WTC11 (cell line): ENCODE measurements at regions not wholly inside any gene's neighbourhood (a gene's known extent, or its start where the extent isn't known, plus 50 kb on each side); places are given as distances from the start of the nearest gene placed in this dataset.

Source experiments
- ATAC-seq: fragments of 200-7000 bp; cut with Tn5 transposase; 2 replicates; pipeline ENCODE4 v1.10.0; 2021; ENCODE audit warnings: mild to moderate bottlenecking, moderate library complexity
- CTCF ChIA-PET: fragments of 300-600 bp; sonication (Branson Sonifier 250); formaldehyde crosslinking; loops from one replicate; lab custom pipeline; 2021; ENCODE audit warnings: antibody characterized with exemption; lab: Charles Lee
- POLR2A ChIA-PET: fragments of 350-600 bp; sonication (Branson Sonifier 250); formaldehyde crosslinking; loops from one replicate; lab custom pipeline; 2021; ENCODE audit warnings: antibody characterized with exemption; lab: Charles Lee
- DNase-seq: peaks from one replicate; pipeline ENCODE4 v3.0.0; 2021; ENCODE audit warnings: low spot score
- H3K27ac Mint-ChIP-seq: 2 replicates; pipeline ENCODE4 v1.8.0; 2021; ENCODE audit warnings: mixed read lengths
- H3K27me3 Mint-ChIP-seq: 2 replicates; pipeline ENCODE4 v1.8.0; 2021; ENCODE audit warnings: low read depth, mild to moderate bottlenecking, moderate library complexity, mixed read lengths
- H3K36me3 Mint-ChIP-seq: 2 replicates; pipeline ENCODE4 v1.8.0; 2021; ENCODE audit warnings: mixed read lengths
- H3K4me1 Mint-ChIP-seq: 2 replicates; pipeline ENCODE4 v1.8.0; 2022; ENCODE audit warnings: mixed read lengths
- H3K4me3 Mint-ChIP-seq: 2 replicates; pipeline ENCODE4 v1.8.0; 2021; ENCODE audit warnings: mild to moderate bottlenecking, moderate library complexity, mixed read lengths
- H3K9me3 Mint-ChIP-seq: 2 replicates; pipeline ENCODE4 v1.8.0; 2021; ENCODE audit warnings: mixed read lengths
- FOXP1 ChIP-seq: sonication (generic); formaldehyde crosslinking; IDR thresholded peaks from 2 replicates; pipeline ENCODE4 v1.8.0; 2022; ENCODE audit warnings: missing genetic modification reagents, mild to moderate bottlenecking, moderate library complexity, borderline replicate concordance
- GRHL2 ChIP-seq: fragments of 250-450 bp; sonication (Bioruptor Pico); IDR thresholded peaks from 2 replicates; pipeline ENCODE4 v1.8.0; 2022; ENCODE audit warnings: mild to moderate bottlenecking, moderate library complexity; ENCODE audit not compliant: insufficient replicate concordance, severe bottlenecking
- KAT7 ChIP-seq: sonication (generic); formaldehyde crosslinking; IDR thresholded peaks from 2 replicates; pipeline ENCODE4 v1.8.1; 2023; ENCODE audit warnings: missing genetic modification reagents, mild to moderate bottlenecking, borderline replicate concordance
- NFATC4 ChIP-seq: fragments of 250-450 bp; sonication (Bioruptor Pico); IDR thresholded peaks from 2 replicates; pipeline ENCODE4 v1.9.0; 2021; ENCODE audit warnings: mild to moderate bottlenecking
- NR2C2 ChIP-seq: sonication (generic); formaldehyde crosslinking; IDR thresholded peaks from 2 replicates; pipeline ENCODE4 v1.8.0; 2022; ENCODE audit warnings: mild to moderate bottlenecking, missing genetic modification reagents
- NR3C1 ChIP-seq: sonication (generic); formaldehyde crosslinking; conservative IDR thresholded peaks from 2 replicates; pipeline ENCODE4 v1.8.1; 2023; ENCODE audit warnings: low read depth, mild to moderate bottlenecking, missing genetic modification reagents
- SOX15 ChIP-seq: fragments of 250-450 bp; sonication (Bioruptor Pico); IDR thresholded peaks from 2 replicates; pipeline ENCODE4 v1.9.0; 2021; ENCODE audit warnings: mild to moderate bottlenecking
- TCF7 ChIP-seq: sonication (generic); formaldehyde crosslinking; IDR thresholded peaks from 2 replicates; pipeline ENCODE4 v1.8.0; 2022; ENCODE audit warnings: mild to moderate bottlenecking, low read depth, missing genetic modification reagents, moderate library complexity
- TEAD4 ChIP-seq: sonication (generic); formaldehyde crosslinking; IDR thresholded peaks from 2 replicates; pipeline ENCODE4 v1.8.0; 2022; ENCODE audit warnings: mild to moderate bottlenecking, missing genetic modification reagents
- ZNF317 ChIP-seq: sonication (generic); formaldehyde crosslinking; IDR thresholded peaks from 2 replicates; pipeline ENCODE4 v1.8.1; 2023; ENCODE audit warnings: low read depth, mild to moderate bottlenecking, moderate library complexity, missing genetic modification reagents, borderline replicate concordance
- ZNF416 ChIP-seq: fragments of 250-450 bp; sonication (Bioruptor Pico); IDR thresholded peaks from 2 replicates; pipeline ENCODE4 v1.9.0; 2021; ENCODE audit warnings: mild to moderate bottlenecking, inconsistent platforms
- TF ChIP-seq, protein P1 (sequence below): sonication (generic); formaldehyde crosslinking; IDR thresholded peaks from 2 replicates; pipeline ENCODE4 v1.8.1; 2022; ENCODE audit warnings: low read depth, mild to moderate bottlenecking, moderate library complexity, missing genetic modification reagents, borderline replicate concordance
- TF ChIP-seq, protein P2 (sequence below): sonication (generic); formaldehyde crosslinking; IDR thresholded peaks from 2 replicates; pipeline ENCODE4 v1.8.0; 2022; ENCODE audit warnings: mild to moderate bottlenecking, missing genetic modification reagents
- TF ChIP-seq, protein P3 (sequence below): fragments of 250-450 bp; sonication (Bioruptor Pico); IDR thresholded peaks from 2 replicates; pipeline ENCODE4 v1.9.0; 2021; ENCODE audit warnings: mild to moderate bottlenecking
- TF ChIP-seq, protein P4 (sequence below): sonication (generic); formaldehyde crosslinking; IDR thresholded peaks from 2 replicates; pipeline ENCODE4 v1.8.0; 2023; ENCODE audit warnings: missing genetic modification reagents

DNA sequence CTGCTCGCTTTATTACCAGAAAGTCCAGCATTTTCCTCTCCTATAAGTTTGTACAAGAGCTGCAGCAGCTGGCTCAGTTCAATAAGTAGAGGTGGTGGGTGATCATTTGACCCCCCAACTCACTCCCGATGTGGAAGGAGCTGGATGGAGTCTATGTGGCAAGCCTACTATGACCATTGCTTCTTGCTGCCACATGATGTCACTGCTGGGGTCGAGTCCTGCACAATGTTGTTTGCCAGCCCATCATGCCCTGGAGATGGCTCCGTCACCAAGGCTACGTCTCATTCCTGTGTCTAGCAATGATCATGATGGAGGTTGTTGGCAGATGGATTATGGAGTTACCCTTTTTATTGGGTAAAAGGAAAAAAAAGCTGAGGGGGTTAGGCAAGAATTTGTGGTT is 266.3 kb downstream of the PSAT1 start:
- CTCF ChIA-PET = interaction anchor here (1.0 kb wide), 1 partner anchor 194 kb away, joined by 3 read pairs; no protein-coding TSS in a partner anchor
- Mint-ChIP-seq H3K4me3 (no peak overlapping the region), H3K36me3 (no peaks in the 10 kb centered on the region), H3K27ac (no peak overlapping the region), H3K27me3 (no peaks in the 10 kb centered on the region), H3K9me3 (peaks cover 3% of the 10 kb centered on the region; the same call in 1 of the 2 replicates), H3K4me1 (no peaks in the 10 kb centered on the region)
- POLR2A ChIA-PET = no interaction called here
- ATAC-seq = peak; percentile 60; the same call in 1 of the 2 replicates
- TF ChIP-seq SOX15 (CRISPR knock-in tag) (no peak), KAT7 (CRISPR knock-in tag) (no peak), GRHL2 (CRISPR knock-in tag) (no peak), ZNF317 (CRISPR knock-in tag) (no peak), ZNF416 (no peak), FOXP1 (no peak)
- TF ChIP-seq, protein P1, sequence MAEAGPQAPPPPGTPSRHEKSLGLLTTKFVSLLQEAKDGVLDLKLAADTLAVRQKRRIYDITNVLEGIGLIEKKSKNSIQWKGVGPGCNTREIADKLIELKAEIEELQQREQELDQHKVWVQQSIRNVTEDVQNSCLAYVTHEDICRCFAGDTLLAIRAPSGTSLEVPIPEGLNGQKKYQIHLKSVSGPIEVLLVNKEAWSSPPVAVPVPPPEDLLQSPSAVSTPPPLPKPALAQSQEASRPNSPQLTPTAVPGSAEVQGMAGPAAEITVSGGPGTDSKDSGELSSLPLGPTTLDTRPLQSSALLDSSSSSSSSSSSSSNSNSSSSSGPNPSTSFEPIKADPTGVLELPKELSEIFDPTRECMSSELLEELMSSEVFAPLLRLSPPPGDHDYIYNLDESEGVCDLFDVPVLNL = no peak
- TF ChIP-seq, protein P2, sequence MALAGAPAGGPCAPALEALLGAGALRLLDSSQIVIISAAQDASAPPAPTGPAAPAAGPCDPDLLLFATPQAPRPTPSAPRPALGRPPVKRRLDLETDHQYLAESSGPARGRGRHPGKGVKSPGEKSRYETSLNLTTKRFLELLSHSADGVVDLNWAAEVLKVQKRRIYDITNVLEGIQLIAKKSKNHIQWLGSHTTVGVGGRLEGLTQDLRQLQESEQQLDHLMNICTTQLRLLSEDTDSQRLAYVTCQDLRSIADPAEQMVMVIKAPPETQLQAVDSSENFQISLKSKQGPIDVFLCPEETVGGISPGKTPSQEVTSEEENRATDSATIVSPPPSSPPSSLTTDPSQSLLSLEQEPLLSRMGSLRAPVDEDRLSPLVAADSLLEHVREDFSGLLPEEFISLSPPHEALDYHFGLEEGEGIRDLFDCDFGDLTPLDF = no peak
- TF ChIP-seq, protein P3, sequence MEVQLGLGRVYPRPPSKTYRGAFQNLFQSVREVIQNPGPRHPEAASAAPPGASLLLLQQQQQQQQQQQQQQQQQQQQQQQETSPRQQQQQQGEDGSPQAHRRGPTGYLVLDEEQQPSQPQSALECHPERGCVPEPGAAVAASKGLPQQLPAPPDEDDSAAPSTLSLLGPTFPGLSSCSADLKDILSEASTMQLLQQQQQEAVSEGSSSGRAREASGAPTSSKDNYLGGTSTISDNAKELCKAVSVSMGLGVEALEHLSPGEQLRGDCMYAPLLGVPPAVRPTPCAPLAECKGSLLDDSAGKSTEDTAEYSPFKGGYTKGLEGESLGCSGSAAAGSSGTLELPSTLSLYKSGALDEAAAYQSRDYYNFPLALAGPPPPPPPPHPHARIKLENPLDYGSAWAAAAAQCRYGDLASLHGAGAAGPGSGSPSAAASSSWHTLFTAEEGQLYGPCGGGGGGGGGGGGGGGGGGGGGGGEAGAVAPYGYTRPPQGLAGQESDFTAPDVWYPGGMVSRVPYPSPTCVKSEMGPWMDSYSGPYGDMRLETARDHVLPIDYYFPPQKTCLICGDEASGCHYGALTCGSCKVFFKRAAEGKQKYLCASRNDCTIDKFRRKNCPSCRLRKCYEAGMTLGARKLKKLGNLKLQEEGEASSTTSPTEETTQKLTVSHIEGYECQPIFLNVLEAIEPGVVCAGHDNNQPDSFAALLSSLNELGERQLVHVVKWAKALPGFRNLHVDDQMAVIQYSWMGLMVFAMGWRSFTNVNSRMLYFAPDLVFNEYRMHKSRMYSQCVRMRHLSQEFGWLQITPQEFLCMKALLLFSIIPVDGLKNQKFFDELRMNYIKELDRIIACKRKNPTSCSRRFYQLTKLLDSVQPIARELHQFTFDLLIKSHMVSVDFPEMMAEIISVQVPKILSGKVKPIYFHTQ = no peak
- TF ChIP-seq, protein P4, sequence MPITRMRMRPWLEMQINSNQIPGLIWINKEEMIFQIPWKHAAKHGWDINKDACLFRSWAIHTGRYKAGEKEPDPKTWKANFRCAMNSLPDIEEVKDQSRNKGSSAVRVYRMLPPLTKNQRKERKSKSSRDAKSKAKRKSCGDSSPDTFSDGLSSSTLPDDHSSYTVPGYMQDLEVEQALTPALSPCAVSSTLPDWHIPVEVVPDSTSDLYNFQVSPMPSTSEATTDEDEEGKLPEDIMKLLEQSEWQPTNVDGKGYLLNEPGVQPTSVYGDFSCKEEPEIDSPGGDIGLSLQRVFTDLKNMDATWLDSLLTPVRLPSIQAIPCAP (CRISPR knock-in tag) = no peak
- DNase-seq = no peak

DNA sequence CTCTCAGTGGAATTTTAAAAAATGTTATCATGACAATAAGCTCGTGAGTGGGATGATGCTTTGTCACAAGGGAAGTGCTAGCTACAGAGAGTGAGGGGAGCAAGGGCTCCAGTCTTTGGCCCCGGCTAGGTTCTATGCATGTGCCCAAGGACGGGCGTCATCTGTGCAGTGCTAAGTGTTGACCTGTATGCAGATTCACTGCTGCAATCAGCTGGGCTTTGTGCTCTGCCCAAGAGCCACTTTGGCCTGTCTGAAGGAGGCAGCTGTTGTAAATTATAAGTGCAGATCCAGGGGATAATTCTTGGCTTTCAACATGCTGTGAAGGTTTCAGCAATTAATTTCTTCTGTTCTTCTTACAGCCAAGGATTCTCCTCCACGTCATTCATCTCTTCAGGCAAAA is 268.6 kb downstream of the PSAT1 start:
- no peak overlapping the region for H3K27ac Mint-ChIP-seq
- H3K4me1 Mint-ChIP-seq = peaks cover 5% of the 10 kb centered on the region; the same call in 1 of the 2 replicates
- ChIA-PET POLR2A (no interaction called here), CTCF (no interaction called here)
- DNase-seq = no peak
- ATAC-seq = no peak
- no peaks in the 10 kb centered on the region for H3K36me3 Mint-ChIP-seq
- H3K4me3 Mint-ChIP-seq = no peak overlapping the region
- no peaks in the 10 kb centered on the region for H3K27me3 Mint-ChIP-seq
- TF ChIP-seq NR2C2 = no peak
- no peak for TF ChIP-seq TCF7 (CRISPR knock-in tag)
- TF ChIP-seq TEAD4 (CRISPR knock-in tag) = no peak
- H3K9me3 Mint-ChIP-seq = peaks cover 6% of the 10 kb centered on the region; the same call in 1 of the 2 replicates

DNA sequence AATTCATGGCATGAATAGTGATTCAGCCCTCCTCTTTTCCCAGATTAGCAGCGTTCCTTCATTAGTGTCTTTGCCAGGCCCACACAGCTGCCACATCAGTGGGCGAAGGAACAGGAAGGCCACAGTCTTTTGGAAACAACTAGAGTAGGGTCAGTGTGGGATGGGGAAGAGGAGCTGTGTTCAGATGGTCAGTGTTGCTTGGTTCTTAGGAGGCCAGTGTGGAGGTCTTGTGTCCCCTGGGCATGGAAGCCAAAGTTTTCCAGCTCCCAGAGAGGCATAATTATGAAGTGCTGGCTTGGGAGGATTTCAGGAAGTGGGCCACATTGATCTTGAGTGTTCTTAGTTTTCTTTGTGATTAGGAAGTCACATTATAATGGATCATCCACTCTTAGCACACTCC is 269.6 kb downstream of the PSAT1 start:
- no peak for ATAC-seq

More for the DNA sequence above, 269.6 kb downstream of the PSAT1 start:
- Mint-ChIP-seq H3K9me3 (peaks cover 6% of the 10 kb centered on the region; the same call in 1 of the 2 replicates), H3K4me1 (peaks cover 12% of the 10 kb centered on the region), H3K36me3 (no peaks in the 10 kb centered on the region), H3K27me3 (no peaks in the 10 kb centered on the region), H3K27ac (no peak overlapping the region), H3K4me3 (no peak overlapping the region)
- no peak for DNase-seq
- ChIA-PET POLR2A (no interaction called here), CTCF (no interaction called here)
- TF ChIP-seq NFATC4 (CRISPR knock-in tag) = no peak
- no peak for TF ChIP-seq TCF7 (CRISPR knock-in tag)
- TF ChIP-seq NR3C1 (CRISPR knock-in tag) = no peak
- TF ChIP-seq, protein P4 (CRISPR knock-in tag) = no peak
